Astrocyte (in vitro differentiated cells and primary cell): ENCODE measurements at regions not wholly inside any gene's neighbourhood (a gene's known extent, or its start where the extent isn't known, plus 50 kb on each side); places are given as distances from the start of the nearest gene placed in this dataset.
A peak's percentile ranks its signal among the peaks of the same experiment; 100 is the strongest.

Source experiments
- DNase-seq: peaks from one replicate; pipeline ENCODE4 v3.0.0-alpha.2; 2010; ENCODE audit warnings: low read depth
- FAIRE-seq: peaks from 2 replicates; lab custom pipeline; 2011; peaks lifted over from hg19 to GRCh38; lab: Jason Lieb, UNC
- H2AFZ ChIP-seq: 2 replicates; pipeline ENCODE4 v1.6.0; 2012; ENCODE audit warnings: low read depth, low read length, inconsistent platforms
- H3K27ac ChIP-seq: 2 replicates; pipeline ENCODE4 v1.5.1; 2011; ENCODE audit warnings: low read depth, low read length, inconsistent platforms
- H3K27me3 ChIP-seq: 2 replicates; pipeline ENCODE4 v1.6.0; 2011; ENCODE audit warnings: low read length, inconsistent platforms; ENCODE audit not compliant: insufficient read depth
- H3K36me3 ChIP-seq: 2 replicates; pipeline ENCODE4 v1.5.1; 2011; ENCODE audit warnings: low read length, inconsistent platforms; ENCODE audit not compliant: insufficient read depth
- H3K4me1 ChIP-seq: 2 replicates; pipeline ENCODE4 v1.5.1; 2011; ENCODE audit warnings: low read length, inconsistent platforms; ENCODE audit not compliant: insufficient read depth
- H3K4me2 ChIP-seq: 2 replicates; pipeline ENCODE4 v1.6.0; 2012; ENCODE audit warnings: low read length, inconsistent platforms
- H3K4me3 ChIP-seq: 2 replicates; pipeline ENCODE4 v1.5.1; 2011; ENCODE audit warnings: low read depth, mild to moderate bottlenecking, low read length, inconsistent platforms; ENCODE audit not compliant: insufficient read depth
- H3K79me2 ChIP-seq: 2 replicates; pipeline ENCODE4 v1.6.0; 2012; ENCODE audit warnings: mild to moderate bottlenecking, low read length, inconsistent platforms; ENCODE audit not compliant: insufficient read depth
- H3K9ac ChIP-seq: 2 replicates; pipeline ENCODE4 v1.6.0; 2012; ENCODE audit warnings: mild to moderate bottlenecking, low read length, inconsistent platforms
- H3K9me3 ChIP-seq: 2 replicates; pipeline ENCODE4 v1.5.1; 2012; ENCODE audit warnings: low read depth, mild to moderate bottlenecking, low read length, inconsistent platforms; ENCODE audit not compliant: insufficient read depth
- H4K20me1 ChIP-seq: 2 replicates; pipeline ENCODE4 v1.6.0; 2012; ENCODE audit warnings: low read length, inconsistent platforms; ENCODE audit not compliant: insufficient read depth
- H3K27ac Mint-ChIP-seq: one replicate; pipeline ENCODE4 v1.8.0; 2021; ENCODE audit warnings: mild to moderate bottlenecking, mixed read lengths; ENCODE audit not compliant: unreplicated experiment
- H3K27me3 Mint-ChIP-seq: one replicate; pipeline ENCODE4 v1.8.0; 2021; ENCODE audit warnings: low read depth, mixed read lengths; ENCODE audit not compliant: unreplicated experiment
- H3K36me3 Mint-ChIP-seq: one replicate; pipeline ENCODE4 v1.8.0; 2021; ENCODE audit warnings: low read depth, mixed read lengths; ENCODE audit not compliant: unreplicated experiment
- H3K4me1 Mint-ChIP-seq: one replicate; pipeline ENCODE4 v1.8.0; 2021; ENCODE audit warnings: low read depth, mixed read lengths; ENCODE audit not compliant: unreplicated experiment
- H3K4me3 Mint-ChIP-seq: one replicate; pipeline ENCODE4 v1.8.0; 2021; ENCODE audit warnings: mild to moderate bottlenecking, moderate library complexity, mixed read lengths; ENCODE audit not compliant: unreplicated experiment
- H3K9me3 Mint-ChIP-seq: one replicate; pipeline ENCODE4 v1.8.0; 2021; ENCODE audit warnings: mild to moderate bottlenecking, mixed read lengths; ENCODE audit not compliant: unreplicated experiment
- CTCF ChIP-seq: IDR thresholded peaks from 2 replicates; pipeline ENCODE4 v1.5.1; 2011; ENCODE audit warnings: low read depth, mild to moderate bottlenecking, inconsistent platforms, low read length, moderate library complexity; ENCODE audit not compliant: insufficient read depth
- EZH2 ChIP-seq: IDR thresholded peaks from 2 replicates; pipeline ENCODE4 v1.6.1; 2012; ENCODE audit warnings: mild to moderate bottlenecking, low read length, inconsistent platforms; ENCODE audit not compliant: insufficient read depth

GRCh38 chr4:20194123-20195013 lies 57.3 kb upstream of the SLIT2 start:
- DNase-seq (peak; percentile 87), FAIRE-seq (peak; percentile 98)
- Mint-ChIP-seq H3K27me3 (no peaks in the 10 kb centered on the region), H3K4me1 (peaks cover 21% of the 10 kb centered on the region), H3K27ac (no peak overlapping the region), H3K36me3 (no peaks in the 10 kb centered on the region), H3K9me3 (peaks cover 11% of the 10 kb centered on the region), H3K4me3 (no peak overlapping the region)
- Histone ChIP-seq H3K79me2 (no peaks in the 10 kb centered on the region), H3K27me3 (no peaks in the 10 kb centered on the region), H3K4me3 (peak overlapping the region; percentile 27), H3K4me1 (peaks cover 31% of the 10 kb centered on the region), H3K9me3 (no peaks in the 10 kb centered on the region), H2AFZ (no peak overlapping the region), H3K9ac (peak overlapping the region; percentile 63), H3K4me2 (peak overlapping the region; percentile 75), H4K20me1 (no peaks in the 10 kb centered on the region), H3K36me3 (no peaks in the 10 kb centered on the region), H3K27ac (peak overlapping the region; percentile 83)
- TF ChIP-seq EZH2: no peak
- no peak for TF ChIP-seq CTCF

GRCh38 chr4:20193141-20193936 lies 58.4 kb upstream of the SLIT2 start:
- Histone ChIP-seq H3K27ac (peak overlapping the region; percentile 83), H3K9me3 (no peaks in the 10 kb centered on the region), H3K36me3 (no peaks in the 10 kb centered on the region), H3K4me3 (no peak overlapping the region), H3K27me3 (no peaks in the 10 kb centered on the region), H2AFZ (peak overlapping the region; percentile 41), H3K4me2 (peak overlapping the region; percentile 75), H3K4me1 (peaks cover 31% of the 10 kb centered on the region), H4K20me1 (no peaks in the 10 kb centered on the region), H3K79me2 (no peaks in the 10 kb centered on the region), H3K9ac (no peak overlapping the region)
- TF ChIP-seq EZH2 (no peak), CTCF (no peak)
- Mint-ChIP-seq H3K27me3 (no peaks in the 10 kb centered on the region), H3K4me1 (peaks cover 21% of the 10 kb centered on the region), H3K4me3 (no peak overlapping the region), H3K36me3 (no peaks in the 10 kb centered on the region), H3K27ac (no peak overlapping the region), H3K9me3 (peaks cover 11% of the 10 kb centered on the region)
- peak; percentile 64 for FAIRE-seq
- peak; percentile 56 for DNase-seq
